Neural cell (in vitro differentiated cells): ENCODE measurements at regions not wholly inside any gene's neighbourhood (a gene's known extent, or its start where the extent isn't known, plus 50 kb on each side); places are given as distances from the start of the nearest gene placed in this dataset.

Experiments used
- H2AFZ ChIP-seq: fragments of 200-600, 300-800 bp; sonication (generic), shearing (Covaris generic); 2 replicates; pipeline ENCODE4 v1.6.0; 2014; ENCODE audit warnings: low read depth, mild to moderate bottlenecking, antibody characterized with exemption, low read length, moderate library complexity
- H3F3A ChIP-seq: fragments of 200-600 bp; shearing (Covaris generic); 2 replicates; pipeline ENCODE4 v1.6.1; 2016; ENCODE audit warnings: mild to moderate bottlenecking, moderate library complexity, mixed read lengths, antibody characterized with exemption, low read length; ENCODE audit not compliant: insufficient read depth, poor library complexity, severe bottlenecking
- H3K27ac ChIP-seq: fragments of 200-600, 300-800 bp; sonication (generic), shearing (Covaris generic); 2 replicates; pipeline ENCODE4 v1.5.1; 2014; ENCODE audit warnings: mild to moderate bottlenecking, low read length, moderate library complexity
- H3K27me3 ChIP-seq: fragments of 300-800, 200-600 bp; sonication (generic), shearing (Covaris generic); 2 replicates; pipeline ENCODE4 v1.6.0; 2014; ENCODE audit warnings: mild to moderate bottlenecking, low read depth, low read length, moderate library complexity; ENCODE audit not compliant: insufficient read depth
- H3K36me3 ChIP-seq: fragments of 300-800, 200-600 bp; sonication (generic), shearing (Covaris generic); 2 replicates; pipeline ENCODE4 v1.5.1; 2014; ENCODE audit warnings: mild to moderate bottlenecking, antibody characterized with exemption, low read length, moderate library complexity; ENCODE audit not compliant: insufficient read depth
- H3K4me2 ChIP-seq: fragments of 300-800, 200-600 bp; sonication (generic), shearing (Covaris generic); 2 replicates; pipeline ENCODE4 v1.6.0; 2014; ENCODE audit warnings: mild to moderate bottlenecking, low read length
- H3K4me3 ChIP-seq: fragments of 300-800, 200-600 bp; sonication (generic), shearing (Covaris generic); 2 replicates; pipeline ENCODE4 v1.5.1; 2014; ENCODE audit warnings: mild to moderate bottlenecking, low read length, moderate library complexity
- H3K79me2 ChIP-seq: fragments of 200-600 bp; shearing (Covaris generic); replicated peaks from 2 replicates; pipeline ENCODE4 v1.6.0; 2014; ENCODE audit warnings: mild to moderate bottlenecking, low read length, moderate library complexity; ENCODE audit not compliant: insufficient read depth
- H3K9ac ChIP-seq: fragments of 300-800, 200-600 bp; sonication (generic), shearing (Covaris generic); 2 replicates; pipeline ENCODE4 v1.6.1; 2016; ENCODE audit warnings: mild to moderate bottlenecking, low read length, mixed read lengths
- H3K9me2 ChIP-seq: fragments of 200-600 bp; shearing (Covaris generic); 2 replicates; pipeline ENCODE4 v1.6.1; 2016; ENCODE audit warnings: mild to moderate bottlenecking, low read length, mixed read lengths; ENCODE audit not compliant: insufficient read depth
- H3K9me3 ChIP-seq: fragments of 200-600, 300-800 bp; sonication (generic), shearing (Covaris generic); 2 replicates; pipeline ENCODE4 v1.6.1; 2016; ENCODE audit warnings: mild to moderate bottlenecking, mixed run types, low read length, moderate library complexity, mixed read lengths
- H4K20me1 ChIP-seq: fragments of 200-600 bp; shearing (Covaris generic); 2 replicates; pipeline ENCODE4 v1.6.1; 2016; ENCODE audit warnings: mild to moderate bottlenecking, mixed run types; ENCODE audit not compliant: insufficient read depth
- EP300 ChIP-seq: fragments of 450-650 bp; conservative IDR thresholded peaks from 2 replicates; pipeline ENCODE4 v1.6.1; 2014; ENCODE audit warnings: antibody characterized with exemption, mild to moderate bottlenecking, moderate library complexity; ENCODE audit not compliant: poor library complexity, severe bottlenecking
- EZH2 ChIP-seq: fragments of 200-600, 300-800 bp; shearing (Covaris generic), sonication (generic); IDR thresholded peaks from 2 replicates; pipeline ENCODE4 v1.6.1; 2014; ENCODE audit warnings: antibody characterized with exemption, low read length, borderline replicate concordance, mild to moderate bottlenecking; ENCODE audit not compliant: insufficient read depth, poor library complexity, severe bottlenecking
- MXI1 ChIP-seq: fragments of 450-650 bp; conservative IDR thresholded peaks from 2 replicates; pipeline ENCODE4 v1.6.1; 2014; ENCODE audit warnings: antibody characterized with exemption, mild to moderate bottlenecking; ENCODE audit not compliant: poor library complexity, severe bottlenecking
- POLR2AphosphoS5 ChIP-seq: IDR thresholded peaks from 2 replicates; pipeline ENCODE4 v1.6.1; 2012
- RAD21 ChIP-seq: fragments of 450-650 bp; conservative IDR thresholded peaks from 2 replicates; pipeline ENCODE4 v1.6.1; 2014; ENCODE audit warnings: antibody characterized with exemption, mild to moderate bottlenecking, moderate library complexity
- SMC3 ChIP-seq: fragments of 450-650 bp; conservative IDR thresholded peaks from 2 replicates; pipeline ENCODE4 v1.6.1; 2014; ENCODE audit warnings: antibody characterized with exemption, mild to moderate bottlenecking, moderate library complexity; ENCODE audit not compliant: poor library complexity
- TAF1 ChIP-seq: IDR thresholded peaks from 2 replicates; pipeline ENCODE4 v1.6.1; 2012; ENCODE audit warnings: low read depth
- TF ChIP-seq, protein P1 (sequence below): fragments of 450-650 bp; IDR thresholded peaks from 2 replicates; pipeline ENCODE4 v1.5.1; 2014; ENCODE audit warnings: antibody characterized with exemption, mild to moderate bottlenecking, moderate library complexity; ENCODE audit not compliant: poor library complexity, severe bottlenecking
- TF ChIP-seq, protein P2 (sequence below): IDR thresholded peaks from 2 replicates; pipeline ENCODE4 v1.6.1; 2012; ENCODE audit warnings: borderline replicate concordance

DNA sequence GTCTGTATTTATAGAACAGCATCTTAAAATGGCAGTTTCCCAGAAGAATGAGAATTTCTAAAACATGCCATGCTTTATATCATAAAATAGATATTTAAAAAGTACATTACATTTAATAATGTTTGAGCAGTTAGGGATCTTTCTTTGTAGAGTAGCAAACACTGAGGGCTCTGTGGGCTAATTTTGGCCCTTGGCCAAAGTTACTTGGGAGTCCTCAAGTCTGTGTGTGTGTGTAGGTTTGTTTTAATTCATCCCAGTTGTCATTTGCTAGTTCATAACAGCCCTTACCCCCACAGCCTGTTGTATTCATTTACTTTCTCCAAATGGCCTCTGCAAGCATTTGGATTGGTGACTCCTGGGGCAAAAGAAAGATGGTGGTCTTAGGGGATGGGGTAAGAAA is 576.4 kb upstream of the SGCD start:
- Histone ChIP-seq H3K79me2 (no peaks in the 10 kb centered on the region), H3K36me3 (no peaks in the 10 kb centered on the region), H3K9me2 (no peaks in the 10 kb centered on the region), H3K4me2 (no peak overlapping the region), H3K9ac (no peak overlapping the region), H3K9me3 (no peaks in the 10 kb centered on the region), H4K20me1 (no peaks in the 10 kb centered on the region), H3K4me3 (no peak overlapping the region), H3K27me3 (no peaks in the 10 kb centered on the region), H3F3A (no peaks in the 10 kb centered on the region), H2AFZ (no peak overlapping the region), H3K27ac (no peak overlapping the region)
- TF ChIP-seq MXI1 (no peak), EP300 (no peak), TAF1 (no peak), POLR2AphosphoS5 (no peak), SMC3 (no peak), EZH2 (no peak), RAD21 (no peak)
- TF ChIP-seq, protein P1, sequence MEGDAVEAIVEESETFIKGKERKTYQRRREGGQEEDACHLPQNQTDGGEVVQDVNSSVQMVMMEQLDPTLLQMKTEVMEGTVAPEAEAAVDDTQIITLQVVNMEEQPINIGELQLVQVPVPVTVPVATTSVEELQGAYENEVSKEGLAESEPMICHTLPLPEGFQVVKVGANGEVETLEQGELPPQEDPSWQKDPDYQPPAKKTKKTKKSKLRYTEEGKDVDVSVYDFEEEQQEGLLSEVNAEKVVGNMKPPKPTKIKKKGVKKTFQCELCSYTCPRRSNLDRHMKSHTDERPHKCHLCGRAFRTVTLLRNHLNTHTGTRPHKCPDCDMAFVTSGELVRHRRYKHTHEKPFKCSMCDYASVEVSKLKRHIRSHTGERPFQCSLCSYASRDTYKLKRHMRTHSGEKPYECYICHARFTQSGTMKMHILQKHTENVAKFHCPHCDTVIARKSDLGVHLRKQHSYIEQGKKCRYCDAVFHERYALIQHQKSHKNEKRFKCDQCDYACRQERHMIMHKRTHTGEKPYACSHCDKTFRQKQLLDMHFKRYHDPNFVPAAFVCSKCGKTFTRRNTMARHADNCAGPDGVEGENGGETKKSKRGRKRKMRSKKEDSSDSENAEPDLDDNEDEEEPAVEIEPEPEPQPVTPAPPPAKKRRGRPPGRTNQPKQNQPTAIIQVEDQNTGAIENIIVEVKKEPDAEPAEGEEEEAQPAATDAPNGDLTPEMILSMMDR = no peak
- TF ChIP-seq, protein P2, sequence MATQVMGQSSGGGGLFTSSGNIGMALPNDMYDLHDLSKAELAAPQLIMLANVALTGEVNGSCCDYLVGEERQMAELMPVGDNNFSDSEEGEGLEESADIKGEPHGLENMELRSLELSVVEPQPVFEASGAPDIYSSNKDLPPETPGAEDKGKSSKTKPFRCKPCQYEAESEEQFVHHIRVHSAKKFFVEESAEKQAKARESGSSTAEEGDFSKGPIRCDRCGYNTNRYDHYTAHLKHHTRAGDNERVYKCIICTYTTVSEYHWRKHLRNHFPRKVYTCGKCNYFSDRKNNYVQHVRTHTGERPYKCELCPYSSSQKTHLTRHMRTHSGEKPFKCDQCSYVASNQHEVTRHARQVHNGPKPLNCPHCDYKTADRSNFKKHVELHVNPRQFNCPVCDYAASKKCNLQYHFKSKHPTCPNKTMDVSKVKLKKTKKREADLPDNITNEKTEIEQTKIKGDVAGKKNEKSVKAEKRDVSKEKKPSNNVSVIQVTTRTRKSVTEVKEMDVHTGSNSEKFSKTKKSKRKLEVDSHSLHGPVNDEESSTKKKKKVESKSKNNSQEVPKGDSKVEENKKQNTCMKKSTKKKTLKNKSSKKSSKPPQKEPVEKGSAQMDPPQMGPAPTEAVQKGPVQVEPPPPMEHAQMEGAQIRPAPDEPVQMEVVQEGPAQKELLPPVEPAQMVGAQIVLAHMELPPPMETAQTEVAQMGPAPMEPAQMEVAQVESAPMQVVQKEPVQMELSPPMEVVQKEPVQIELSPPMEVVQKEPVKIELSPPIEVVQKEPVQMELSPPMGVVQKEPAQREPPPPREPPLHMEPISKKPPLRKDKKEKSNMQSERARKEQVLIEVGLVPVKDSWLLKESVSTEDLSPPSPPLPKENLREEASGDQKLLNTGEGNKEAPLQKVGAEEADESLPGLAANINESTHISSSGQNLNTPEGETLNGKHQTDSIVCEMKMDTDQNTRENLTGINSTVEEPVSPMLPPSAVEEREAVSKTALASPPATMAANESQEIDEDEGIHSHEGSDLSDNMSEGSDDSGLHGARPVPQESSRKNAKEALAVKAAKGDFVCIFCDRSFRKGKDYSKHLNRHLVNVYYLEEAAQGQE = no peak

DNA sequence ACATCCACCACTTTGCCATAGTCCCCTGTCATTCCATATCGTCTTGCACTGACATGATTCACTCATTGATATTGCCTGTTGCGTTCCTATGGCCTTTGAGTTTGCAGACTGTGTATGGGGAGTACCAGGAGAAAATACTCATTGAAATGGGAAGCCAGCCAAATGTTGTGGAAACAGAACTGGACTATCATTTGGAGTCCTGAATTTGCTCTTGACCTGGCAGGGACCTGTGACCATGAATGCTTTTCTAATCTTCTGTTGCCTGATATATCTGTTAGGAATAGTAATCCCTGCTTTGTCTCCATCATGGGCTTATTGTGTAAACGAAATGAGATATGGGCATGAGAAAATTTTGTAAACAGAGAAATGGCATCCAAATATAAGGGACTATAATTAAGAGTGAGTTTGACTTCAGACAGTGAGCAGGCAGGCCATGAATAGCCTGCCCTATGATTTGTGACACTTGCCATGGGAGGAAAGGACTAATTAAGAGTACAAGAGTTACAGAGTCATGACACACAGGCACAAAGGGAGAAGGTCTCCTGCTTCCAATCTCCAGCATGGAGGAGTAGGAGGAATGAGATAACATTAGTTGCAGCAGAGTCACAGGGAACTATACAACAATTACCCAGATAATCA is 572.9 kb upstream of the SGCD start:
- H3K27ac ChIP-seq = no peak overlapping the region
- no peak for TF ChIP-seq EP300
- TF ChIP-seq, protein P1 = no peak
- no peak for TF ChIP-seq EZH2
- TF ChIP-seq POLR2AphosphoS5 = no peak
- no peak for TF ChIP-seq MXI1
- TF ChIP-seq RAD21 = no peak
- no peak for TF ChIP-seq TAF1
- TF ChIP-seq SMC3 = no peak
- TF ChIP-seq, protein P2 = no peak
- no peaks in the 10 kb centered on the region for H3K79me2 ChIP-seq
- H3K4me3 ChIP-seq = no peak overlapping the region
- H2AFZ ChIP-seq = no peak overlapping the region
- no peaks in the 10 kb centered on the region for H4K20me1 ChIP-seq
- no peak overlapping the region for H3K4me2 ChIP-seq
- H3K36me3 ChIP-seq = no peaks in the 10 kb centered on the region
- H3K9ac ChIP-seq = no peak overlapping the region
- H3K9me3 ChIP-seq = no peaks in the 10 kb centered on the region
- H3K27me3 ChIP-seq = no peaks in the 10 kb centered on the region
- no peaks in the 10 kb centered on the region for H3F3A ChIP-seq
- no peaks in the 10 kb centered on the region for H3K9me2 ChIP-seq
